GM12875 (cell line): ENCODE measurements at regions not wholly inside any gene's neighbourhood (a gene's known extent, or its start where the extent isn't known, plus 50 kb on each side); places are given as distances from the start of the nearest gene placed in this dataset.
"Not testable (repeated sequence)": the region's sequence is repeated elsewhere in the genome, so short reads cannot be mapped to it uniquely, and the experiment has no call there.

ENCODE experiments used
- H3K4me3 ChIP-seq: one replicate; pipeline ENCODE4 v1.5.1; 2011; ENCODE audit warnings: low read depth, low read length, control low read depth
- CTCF ChIP-seq: IDR thresholded peaks from 2 replicates; pipeline ENCODE4 v1.5.1; 2011; ENCODE audit warnings: low read depth, mild to moderate bottlenecking, control low read depth, inconsistent platforms, low read length, moderate library complexity, borderline replicate concordance; ENCODE audit not compliant: insufficient read depth

GRCh38 chr9:22969350-22969979, 522.8 kb downstream of the DMRTA1 start:
- TF ChIP-seq CTCF = no peak
- H3K4me3 ChIP-seq = no peak overlapping the region

GRCh38 chr9:22970434-22970975, 523.9 kb downstream of the DMRTA1 start:
- no peak overlapping the region for H3K4me3 ChIP-seq
- no peak for TF ChIP-seq CTCF

- H3K4me3 ChIP-seq = no peak overlapping the region
- TF ChIP-seq CTCF = no peak
These were observed 529.3 kb downstream of the DMRTA1 start for GRCh38 chr9:22975951-22976350.

GRCh38 chr9:22976454-22976853, 529.8 kb downstream of the DMRTA1 start:
- no peak for TF ChIP-seq CTCF
- no peak overlapping the region for H3K4me3 ChIP-seq

GRCh38 chr9:22980429-22980828, 533.8 kb downstream of the DMRTA1 start:
- H3K4me3 ChIP-seq = not testable (repeated sequence)

- no peak overlapping the region for H3K4me3 ChIP-seq
- no peak for TF ChIP-seq CTCF
These were observed 539.9 kb downstream of the DMRTA1 start for GRCh38 chr9:22986556-22986955.

GRCh38 chr9:22990349-22990748, 543.7 kb downstream of the DMRTA1 start:
- no peak overlapping the region for H3K4me3 ChIP-seq
- no peak for TF ChIP-seq CTCF
